Stomach (tissue), 4 donors: ENCODE measurements at regions not wholly inside any gene's neighbourhood (a gene's known extent, or its start where the extent isn't known, plus 50 kb on each side); places are given as distances from the start of the nearest gene placed in this dataset.

Experiments
- CTCF ChIP-seq, 7 experiments: fragments of 450-650 bp in 4 of 7; fragments of 200-600 bp in 3 of 7; sonication (generic) in 3 of 7; IDR thresholded peaks; one replicate each; pipeline ENCODE4 v1.5.1; 2016 to 2019; ENCODE audit warnings: antibody characterized with exemption in 7 of 7, control low read depth in 2 of 7, mild to moderate bottlenecking in 1 of 7
- EP300 ChIP-seq: sonication (generic); formaldehyde crosslinking; IDR thresholded peaks from one replicate; pipeline ENCODE4 v1.6.1; 2017; ENCODE audit warnings: antibody characterized with exemption
- POLR2AphosphoS5 ChIP-seq, 3 donors: sonication (generic); formaldehyde crosslinking; IDR thresholded peaks; one replicate each; pipeline ENCODE4 v1.6.1; 2016; ENCODE audit warnings: antibody characterized with exemption in 3 of 3

GRCh38 chr1:178650934-178651511 is 74.0 kb upstream of the RALGPS2 start:
- TF ChIP-seq CTCF (IDR thresholded peaks at IDR 0.05) (no peak), POLR2AphosphoS5 (IDR thresholded peaks at IDR 0.05) (no peak), EP300 (no peak)
